ENCODE measurements at regions not wholly inside any gene's neighbourhood (a gene's known extent, or its start where the extent isn't known, plus 50 kb on each side); places are given as distances from the start of the nearest gene placed in this dataset.

GRCh38 chr2:60105906-60106305 is 447.5 kb downstream of the BCL11A start:
- TF ChIP-seq EZH2 (IDR thresholded peaks at IDR 0.05; ENCODE audit: insufficient read depth, poor library complexity, severe bottlenecking) (no peak), EZH2phosphoT487 (IDR thresholded peaks at IDR 0.05; ENCODE audit: insufficient read depth, low read depth) (no peak)
- no peak for DNase-seq
- WGBS, 2 experiments (ENCODE audit: low coverage in 1 of 2, low lambda C conversion rate in 2 of 2, missing lambda C conversion rate in 2 of 2): 74 to 76% methylated on average over 7 of the region's 7 CpGs
- Histone ChIP-seq H3K9me3 (ENCODE audit: low read depth) (no peaks in the 10 kb centered on the region), H3K36me3 (ENCODE audit: low read depth) (no peaks in the 10 kb centered on the region), H3K4me1 (ENCODE audit: insufficient read depth) (no peaks in the 10 kb centered on the region), H3K27ac (no peak overlapping the region), H3K9ac (no peak overlapping the region), H4K20me1 (ENCODE audit: insufficient read depth) (no peaks in the 10 kb centered on the region), H3K79me2 (ENCODE audit: insufficient read depth) (no peaks in the 10 kb centered on the region), H3K4me2 (ENCODE audit: unreplicated experiment) (no peak overlapping the region), H3F3A (ENCODE audit: insufficient read depth) (no peaks in the 10 kb centered on the region), H3K4me3 (no peak overlapping the region), H2AFZ (no peak overlapping the region), H3K9me2 (ENCODE audit: insufficient read depth) (no peaks in the 10 kb centered on the region), H3K27me3 (replicated peaks; ENCODE audit: insufficient read depth) (no peaks in the 10 kb centered on the region)
- in situ Hi-C loops (cut with MboI): no loop called here

- no peaks in the 10 kb centered on the region for H3K9me3 ChIP-seq (ENCODE audit: low read depth)
Observed at GRCh38 chr2:60104514-60105505, 448.6 kb downstream of the BCL11A start.

GRCh38 chr2:60100034-60100433 is 453.4 kb downstream of the BCL11A start:
- in situ Hi-C loops (cut with MboI): no loop called here
- TF ChIP-seq EZH2 (IDR thresholded peaks at IDR 0.05; ENCODE audit: insufficient read depth, poor library complexity, severe bottlenecking) (no peak), EZH2phosphoT487 (IDR thresholded peaks at IDR 0.05; ENCODE audit: insufficient read depth, low read depth) (no peak)
- no peak overlapping the region for H3K9ac ChIP-seq
- H3K27me3 ChIP-seq (replicated peaks; ENCODE audit: insufficient read depth): no peaks in the 10 kb centered on the region
- no peaks in the 10 kb centered on the region for H3K79me2 ChIP-seq (ENCODE audit: insufficient read depth)
- H3K27ac ChIP-seq: no peak overlapping the region
- no peak overlapping the region for H3K4me2 ChIP-seq (ENCODE audit: unreplicated experiment)
- no peaks in the 10 kb centered on the region for H3K9me3 ChIP-seq (ENCODE audit: low read depth)
- no peaks in the 10 kb centered on the region for H3K4me1 ChIP-seq (ENCODE audit: insufficient read depth)
- DNase-seq: no peak
- H3K36me3 ChIP-seq (ENCODE audit: low read depth): no peaks in the 10 kb centered on the region
- no peaks in the 10 kb centered on the region for H3K9me2 ChIP-seq (ENCODE audit: insufficient read depth)
- WGBS, 2 experiments (ENCODE audit: low coverage in 1 of 2, low lambda C conversion rate in 2 of 2, missing lambda C conversion rate in 2 of 2): 48 to 50% methylated on average over 11 of the region's 11 CpGs
- H3F3A ChIP-seq (ENCODE audit: insufficient read depth): no peaks in the 10 kb centered on the region
- no peaks in the 10 kb centered on the region for H4K20me1 ChIP-seq (ENCODE audit: insufficient read depth)
- H3K4me3 ChIP-seq: no peak overlapping the region
- no peak overlapping the region for H2AFZ ChIP-seq

More at GRCh38 chr2:60104514-60105505, 448.6 kb downstream of the BCL11A start:
- H3K4me1 ChIP-seq (ENCODE audit: insufficient read depth): no peaks in the 10 kb centered on the region
- H3K27me3 ChIP-seq (replicated peaks; ENCODE audit: insufficient read depth): no peaks in the 10 kb centered on the region
- peak; percentile 70 for DNase-seq
- H3K4me3 ChIP-seq: no peak overlapping the region
- no peak overlapping the region for H3K9ac ChIP-seq
- H3K9me2 ChIP-seq (ENCODE audit: insufficient read depth): no peaks in the 10 kb centered on the region
- WGBS, 2 experiments (ENCODE audit: low coverage in 1 of 2, low lambda C conversion rate in 2 of 2, missing lambda C conversion rate in 2 of 2): 24 to 26% methylated on average over 10 of the region's 10 CpGs
- no peaks in the 10 kb centered on the region for H3F3A ChIP-seq (ENCODE audit: insufficient read depth)
- no peak overlapping the region for H3K27ac ChIP-seq
- in situ Hi-C loops (cut with MboI): no loop called here
- no peaks in the 10 kb centered on the region for H3K36me3 ChIP-seq (ENCODE audit: low read depth)
- H3K79me2 ChIP-seq (ENCODE audit: insufficient read depth): no peaks in the 10 kb centered on the region
- peak overlapping the region; percentile 20 for H3K4me2 ChIP-seq (ENCODE audit: unreplicated experiment)
- TF ChIP-seq EZH2phosphoT487 (IDR thresholded peaks at IDR 0.05; ENCODE audit: insufficient read depth, low read depth) (no peak), EZH2 (IDR thresholded peaks at IDR 0.05; ENCODE audit: insufficient read depth, poor library complexity, severe bottlenecking) (no peak)
- H4K20me1 ChIP-seq (ENCODE audit: insufficient read depth): no peaks in the 10 kb centered on the region
- H2AFZ ChIP-seq: no peak overlapping the region

GRCh38 chr2:60098996-60099395 is 454.5 kb downstream of the BCL11A start:
- no peaks in the 10 kb centered on the region for H4K20me1 ChIP-seq (ENCODE audit: insufficient read depth)
- H3K36me3 ChIP-seq (ENCODE audit: low read depth): no peaks in the 10 kb centered on the region
- in situ Hi-C loops (cut with MboI): no loop called here
- H3K4me1 ChIP-seq (ENCODE audit: insufficient read depth): no peaks in the 10 kb centered on the region
- H3K27ac ChIP-seq: no peak overlapping the region
- no peak overlapping the region for H3K9ac ChIP-seq
- H3F3A ChIP-seq (ENCODE audit: insufficient read depth): no peaks in the 10 kb centered on the region
- no peaks in the 10 kb centered on the region for H3K79me2 ChIP-seq (ENCODE audit: insufficient read depth)
- no peak overlapping the region for H3K4me3 ChIP-seq
- H2AFZ ChIP-seq: no peak overlapping the region
- no peaks in the 10 kb centered on the region for H3K9me2 ChIP-seq (ENCODE audit: insufficient read depth)
- H3K9me3 ChIP-seq (ENCODE audit: low read depth): no peaks in the 10 kb centered on the region
- 26 to 32% methylated on average over 3 of the region's 3 CpGs for WGBS, 2 experiments (ENCODE audit: low coverage in 1 of 2, low lambda C conversion rate in 2 of 2, missing lambda C conversion rate in 2 of 2)
- no peaks in the 10 kb centered on the region for H3K27me3 ChIP-seq (replicated peaks; ENCODE audit: insufficient read depth)
- TF ChIP-seq EZH2 (IDR thresholded peaks at IDR 0.05; ENCODE audit: insufficient read depth, poor library complexity, severe bottlenecking) (no peak), EZH2phosphoT487 (IDR thresholded peaks at IDR 0.05; ENCODE audit: insufficient read depth, low read depth) (no peak)
- no peak overlapping the region for H3K4me2 ChIP-seq (ENCODE audit: unreplicated experiment)
- DNase-seq: no peak

All from GM23248 (cell line).